IPS-18a (cell line): ENCODE measurements at regions not wholly inside any gene's neighbourhood (a gene's known extent, or its start where the extent isn't known, plus 50 kb on each side); places are given as distances from the start of the nearest gene placed in this dataset.
"Not testable (repeated sequence)": the region's sequence is repeated elsewhere in the genome, so short reads cannot be mapped to it uniquely, and the experiment has no call there.

Source experiments
- H3K27ac ChIP-seq: one replicate; pipeline ENCODE4 v1.5.1; 2013; ENCODE audit warnings: low read length
- H3K27me3 ChIP-seq: one replicate; pipeline ENCODE4 v1.6.1; 2013; ENCODE audit warnings: mild to moderate bottlenecking, low read length; ENCODE audit not compliant: control insufficient read depth, insufficient read depth
- H3K36me3 ChIP-seq: one replicate; pipeline ENCODE4 v1.6.1; 2013; ENCODE audit warnings: low read depth, low read length; ENCODE audit not compliant: control insufficient read depth
- H3K4me1 ChIP-seq: one replicate; pipeline ENCODE4 v1.6.1; 2013; ENCODE audit warnings: low read depth, low read length; ENCODE audit not compliant: control insufficient read depth
- H3K4me3 ChIP-seq: one replicate; pipeline ENCODE4 v1.5.1; 2013; ENCODE audit warnings: low read length
- H3K9ac ChIP-seq: one replicate; pipeline ENCODE4 v1.6.1; 2013; ENCODE audit warnings: mild to moderate bottlenecking, low read length, moderate library complexity
- H3K9me3 ChIP-seq: one replicate; pipeline ENCODE4 v1.6.1; 2013; ENCODE audit warnings: low read depth, low read length; ENCODE audit not compliant: control insufficient read depth

DNA sequence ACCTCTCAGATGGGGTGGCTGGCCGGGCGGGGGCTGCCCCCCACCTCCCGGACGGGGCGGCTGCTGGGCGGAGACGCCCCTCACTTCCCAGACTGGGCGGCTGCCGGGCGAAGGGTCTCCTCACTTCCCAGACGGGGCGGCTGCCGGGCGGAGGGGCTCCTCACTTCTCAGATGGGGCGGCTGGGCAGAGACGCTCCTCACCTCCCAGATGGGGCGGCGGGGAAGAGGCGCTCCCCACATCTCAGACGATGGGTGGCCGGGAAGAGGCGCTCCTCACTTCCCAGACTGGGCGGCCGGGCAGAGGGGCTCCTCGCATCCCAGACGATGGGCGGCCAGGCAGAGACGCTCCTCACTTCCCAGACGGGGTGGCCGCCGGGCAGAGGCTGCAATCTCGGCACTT lies 80.7 kb downstream of the KPNA2 start:
- not testable (repeated sequence) for H3K4me3 ChIP-seq, H3K9me3 ChIP-seq

DNA sequence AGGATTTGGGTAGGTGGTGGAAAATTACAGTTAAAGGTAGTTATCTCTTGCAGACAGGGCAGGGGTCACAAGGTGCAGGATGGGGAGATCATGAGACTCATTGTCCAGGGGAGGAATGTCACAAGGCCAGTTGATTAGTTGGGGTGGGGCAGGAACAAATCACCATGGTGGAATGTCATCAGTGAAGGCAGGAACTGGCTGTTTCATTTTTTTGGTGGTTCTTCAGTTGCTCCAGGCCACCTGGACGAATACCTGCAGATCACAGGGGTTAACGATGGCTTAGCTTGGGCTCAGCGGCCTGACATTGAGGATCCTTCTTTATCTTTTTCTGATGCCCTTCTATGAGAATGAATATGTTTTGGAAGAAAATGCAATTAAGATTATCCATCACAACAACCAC lies 87.1 kb downstream of the KPNA2 start:
- Histone ChIP-seq H3K4me3 (no peak overlapping the region), H3K36me3 (no peaks in the 10 kb centered on the region)

More for the DNA sequence above, 80.7 kb downstream of the KPNA2 start:
- not testable (repeated sequence) for H3K4me1 ChIP-seq, H3K36me3 ChIP-seq, H3K27ac ChIP-seq, H3K9ac ChIP-seq, H3K27me3 ChIP-seq

GRCh38 chr17:68125111-68125870 lies 89.8 kb downstream of the KPNA2 start:
- no peak overlapping the region for H3K4me3 ChIP-seq
- H3K27ac ChIP-seq: no peak overlapping the region
- H3K4me1 ChIP-seq: peaks cover 6% of the 10 kb centered on the region
- no peaks in the 10 kb centered on the region for H3K36me3 ChIP-seq
- no peaks in the 10 kb centered on the region for H3K9me3 ChIP-seq
- no peak overlapping the region for H3K9ac ChIP-seq
- no peaks in the 10 kb centered on the region for H3K27me3 ChIP-seq

More for the DNA sequence above, 87.1 kb downstream of the KPNA2 start:
- Histone ChIP-seq H3K27ac (no peak overlapping the region), H3K4me1 (peaks cover 6% of the 10 kb centered on the region), H3K9me3 (no peaks in the 10 kb centered on the region), H3K9ac (no peak overlapping the region), H3K27me3 (no peaks in the 10 kb centered on the region)

GRCh38 chr17:68127914-68128313 lies 92.4 kb downstream of the KPNA2 start:
- H3K9ac ChIP-seq: no peak overlapping the region
- no peaks in the 10 kb centered on the region for H3K27me3 ChIP-seq
- no peaks in the 10 kb centered on the region for H3K36me3 ChIP-seq
- H3K27ac ChIP-seq: no peak overlapping the region
- no peaks in the 10 kb centered on the region for H3K9me3 ChIP-seq
- H3K4me1 ChIP-seq: peaks cover 6% of the 10 kb centered on the region
- H3K4me3 ChIP-seq: no peak overlapping the region

DNA sequence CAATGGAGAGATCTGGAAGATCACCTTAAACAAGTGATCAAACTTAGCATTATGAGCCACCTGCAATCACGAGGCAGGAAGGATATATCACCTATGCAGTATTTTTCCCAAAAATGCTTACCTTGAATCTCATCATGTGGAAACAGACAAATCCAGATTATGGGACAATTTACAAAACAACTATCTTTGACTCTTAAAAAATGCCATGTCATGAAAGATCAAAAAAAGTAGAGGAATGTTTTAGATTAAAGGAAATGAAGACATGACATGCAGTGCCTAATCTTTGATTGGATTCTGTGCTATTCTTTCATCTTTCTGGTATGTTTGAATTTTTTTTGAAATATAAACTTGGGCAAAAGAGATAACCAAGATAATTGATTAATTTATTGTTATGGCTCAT lies 95.9 kb downstream of the KPNA2 start:
- Histone ChIP-seq H3K9ac (no peak overlapping the region), H3K27me3 (no peaks in the 10 kb centered on the region), H3K9me3 (no peaks in the 10 kb centered on the region), H3K4me1 (no peaks in the 10 kb centered on the region), H3K27ac (no peak overlapping the region), H3K4me3 (no peak overlapping the region), H3K36me3 (no peaks in the 10 kb centered on the region)

- H3K27me3 ChIP-seq: no peaks in the 10 kb centered on the region
- no peaks in the 10 kb centered on the region for H3K9me3 ChIP-seq
- H3K4me3 ChIP-seq: no peak overlapping the region
- no peak overlapping the region for H3K27ac ChIP-seq
- H3K4me1 ChIP-seq: no peaks in the 10 kb centered on the region
- no peaks in the 10 kb centered on the region for H3K36me3 ChIP-seq
- no peak overlapping the region for H3K9ac ChIP-seq
Observed at GRCh38 chr17:68133346-68134045, 98.0 kb downstream of the KPNA2 start.

DNA sequence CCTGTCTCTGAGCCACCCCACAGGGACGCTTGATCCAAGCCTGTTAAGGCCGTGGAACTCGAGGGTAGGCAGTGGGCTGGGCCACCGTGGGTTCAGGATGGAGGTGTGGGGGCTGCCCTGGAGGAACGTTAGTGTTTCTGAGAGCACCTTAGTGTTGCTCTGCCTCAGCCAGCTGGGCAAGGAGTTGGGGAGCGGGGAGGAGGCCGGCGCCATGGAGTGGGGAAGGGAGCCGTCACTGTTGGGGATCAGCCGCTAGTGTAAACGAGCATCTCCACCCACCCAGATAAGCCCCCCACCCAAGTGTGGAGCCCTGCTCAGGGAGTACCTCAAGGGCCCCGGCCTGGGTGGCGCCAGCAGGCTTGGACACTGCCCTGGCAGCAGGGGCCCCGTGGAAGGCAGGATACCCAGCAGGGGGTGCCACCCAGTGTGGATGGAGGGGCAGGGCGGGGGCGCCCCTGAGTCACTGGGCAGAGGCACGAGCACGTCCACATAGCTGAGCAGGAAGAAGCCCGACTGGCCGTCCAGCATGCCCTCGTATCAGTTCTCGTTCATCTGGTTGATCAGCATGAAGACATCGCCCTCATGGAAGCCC lies 98.6 kb downstream of the KPNA2 start:
- no peak overlapping the region for H3K9ac ChIP-seq
- H3K36me3 ChIP-seq: no peaks in the 10 kb centered on the region
- no peaks in the 10 kb centered on the region for H3K4me1 ChIP-seq
- no peak overlapping the region for H3K4me3 ChIP-seq
- H3K9me3 ChIP-seq: no peaks in the 10 kb centered on the region
- no peaks in the 10 kb centered on the region for H3K27me3 ChIP-seq
- H3K27ac ChIP-seq: no peak overlapping the region

- H3K4me1 ChIP-seq: no peaks in the 10 kb centered on the region
- no peaks in the 10 kb centered on the region for H3K9me3 ChIP-seq
- no peak overlapping the region for H3K9ac ChIP-seq
- no peak overlapping the region for H3K4me3 ChIP-seq
- H3K36me3 ChIP-seq: no peaks in the 10 kb centered on the region
- H3K27me3 ChIP-seq: no peaks in the 10 kb centered on the region
- H3K27ac ChIP-seq: no peak overlapping the region
Observed at GRCh38 chr17:68134731-68135130, 99.2 kb downstream of the KPNA2 start.

DNA sequence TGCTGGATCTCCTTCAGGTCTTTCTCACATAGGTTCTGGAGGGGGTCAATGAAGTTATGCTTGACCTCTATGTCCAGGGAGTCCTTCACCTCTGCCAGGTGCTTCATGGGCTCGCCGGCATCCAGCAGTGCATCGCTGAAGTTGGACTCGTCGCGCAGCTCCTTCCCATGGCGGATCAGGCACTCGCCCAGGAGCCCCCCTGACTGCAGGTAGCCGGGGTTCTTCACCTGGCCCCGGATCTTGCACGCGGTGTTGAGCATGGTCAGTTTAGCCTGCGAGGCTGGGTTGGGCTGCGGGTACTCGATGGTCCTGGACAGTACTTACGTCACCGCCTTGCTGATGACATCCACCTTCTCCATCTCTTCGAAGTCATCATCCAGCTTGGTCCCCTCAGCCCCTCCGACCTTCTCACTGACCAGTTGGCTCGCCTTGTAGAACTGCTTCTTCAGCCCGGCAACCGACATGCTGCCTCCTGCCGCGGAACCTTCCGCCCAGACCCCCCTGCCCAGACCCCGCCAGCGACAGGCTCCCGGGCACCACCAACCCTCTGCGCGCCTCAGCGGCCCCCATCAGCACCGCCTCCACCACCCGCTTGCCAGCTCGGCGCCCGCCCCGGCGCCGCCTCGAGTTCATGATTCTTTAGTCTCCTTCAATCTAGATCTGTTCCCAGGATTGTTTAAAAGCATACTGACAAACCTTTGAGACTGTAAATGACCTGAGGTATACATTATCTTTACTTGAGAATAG lies 99.8 kb downstream of the KPNA2 start:
- Histone ChIP-seq H3K36me3 (no peaks in the 10 kb centered on the region), H3K9me3 (no peaks in the 10 kb centered on the region), H3K9ac (no peak overlapping the region), H3K27ac (no peak overlapping the region), H3K4me1 (no peaks in the 10 kb centered on the region), H3K27me3 (no peaks in the 10 kb centered on the region), H3K4me3 (no peak overlapping the region)

GRCh38 chr17:68141050-68141449 lies 105.5 kb downstream of the KPNA2 start:
- Histone ChIP-seq H3K27me3 (no peaks in the 10 kb centered on the region), H3K9me3 (no peaks in the 10 kb centered on the region), H3K27ac (no peak overlapping the region), H3K4me3 (no peak overlapping the region), H3K9ac (no peak overlapping the region), H3K36me3 (no peaks in the 10 kb centered on the region), H3K4me1 (no peaks in the 10 kb centered on the region)

DNA sequence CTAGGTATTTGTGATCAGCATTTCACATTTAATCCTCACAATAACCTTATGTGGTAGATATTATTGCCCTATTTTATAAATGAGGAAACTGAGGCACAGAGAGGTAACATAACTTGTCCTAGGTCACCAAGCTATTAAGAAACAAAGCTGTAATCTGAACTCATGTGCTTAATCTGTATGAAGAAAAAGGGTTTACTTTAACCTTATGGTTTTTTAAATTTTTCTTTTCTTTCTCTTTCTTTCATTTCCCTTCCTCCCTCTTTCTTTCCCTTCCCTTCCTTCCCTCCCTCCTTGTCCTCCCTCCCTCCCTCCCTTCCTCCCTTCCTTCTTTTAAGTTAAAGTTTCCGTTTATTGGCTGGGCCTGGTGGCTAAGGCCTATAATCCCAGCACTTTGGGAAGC lies 105.2 kb upstream of the AMZ2 start:
- Histone ChIP-seq H3K4me3 (no peak overlapping the region), H3K9ac (no peak overlapping the region), H3K27ac (no peak overlapping the region), H3K36me3 (no peaks in the 10 kb centered on the region), H3K4me1 (no peaks in the 10 kb centered on the region), H3K27me3 (no peaks in the 10 kb centered on the region), H3K9me3 (no peaks in the 10 kb centered on the region)
